Cardiac muscle cell (in vitro differentiated cells and primary cell): ENCODE measurements at regions not wholly inside any gene's neighbourhood (a gene's known extent, or its start where the extent isn't known, plus 50 kb on each side); places are given as distances from the start of the nearest gene placed in this dataset.

Experiments
- DNase-seq, 2 donors: peaks; one replicate each; pipeline versions ENCODE4 v3.0.0 to v3.0.0-alpha.2; 2010 to 2017; ENCODE audit warnings: low read depth in 1 of 2, low spot score in 1 of 2
- H3K27ac ChIP-seq: fragments of 200-600 bp; sonication (generic); 2 replicates; pipeline ENCODE4 v1.5.1; 2016
- H3K27me3 ChIP-seq: fragments of 200-600 bp; sonication (generic); 2 replicates; pipeline ENCODE4 v1.6.0; 2016; ENCODE audit warnings: control low read depth
- H3K36me3 ChIP-seq: fragments of 200-600 bp; sonication (generic); 2 replicates; pipeline ENCODE4 v1.5.1; 2016; ENCODE audit warnings: control low read depth
- H3K4me1 ChIP-seq: fragments of 200-600 bp; sonication (generic); 2 replicates; pipeline ENCODE4 v1.8.1; 2017; ENCODE audit warnings: low read depth, mild to moderate bottlenecking, mixed run types
- H3K4me3 ChIP-seq: fragments of 200-600 bp; sonication (generic); 2 replicates; pipeline ENCODE4 v1.5.1; 2016; ENCODE audit warnings: mild to moderate bottlenecking
- H3K9me3 ChIP-seq: fragments of 200-600 bp; sonication (generic); 2 replicates; pipeline ENCODE4 v1.5.1; 2017; ENCODE audit warnings: low read depth, mild to moderate bottlenecking, control low read depth
- CTCF ChIP-seq: IDR thresholded peaks from 2 replicates; pipeline ENCODE4 v1.5.1; 2012; ENCODE audit warnings: low read depth, mild to moderate bottlenecking, low read length

- no peak for DNase-seq
- TF ChIP-seq CTCF = no peak
Measured at GRCh38 chr2:104050656-104051242, 803.2 kb upstream of the POU3F3 start.

GRCh38 chr2:104051766-104052165, 802.1 kb upstream of the POU3F3 start:
- Histone ChIP-seq H3K27ac (no peak overlapping the region), H3K4me3 (no peak overlapping the region), H3K4me1 (no peaks in the 10 kb centered on the region), H3K9me3 (no peaks in the 10 kb centered on the region), H3K27me3 (no peaks in the 10 kb centered on the region), H3K36me3 (no peaks in the 10 kb centered on the region)
- TF ChIP-seq CTCF = no peak
- DNase-seq = no peak

More at GRCh38 chr2:104050656-104051242, 803.2 kb upstream of the POU3F3 start:
- Histone ChIP-seq H3K27ac (no peak overlapping the region), H3K9me3 (no peaks in the 10 kb centered on the region), H3K4me3 (no peak overlapping the region), H3K4me1 (no peaks in the 10 kb centered on the region), H3K27me3 (no peaks in the 10 kb centered on the region), H3K36me3 (no peaks in the 10 kb centered on the region)

- DNase-seq = no peak
- no peaks in the 10 kb centered on the region for H3K36me3 ChIP-seq
Measured at GRCh38 chr2:104052356-104052755, 801.6 kb upstream of the POU3F3 start.

GRCh38 chr2:104056451-104056850, 797.5 kb upstream of the POU3F3 start:
- no peak for DNase-seq
- no peak overlapping the region for H3K27ac ChIP-seq
- no peak for TF ChIP-seq CTCF
- H3K9me3 ChIP-seq = no peaks in the 10 kb centered on the region
- H3K4me1 ChIP-seq = no peaks in the 10 kb centered on the region
- H3K27me3 ChIP-seq = no peaks in the 10 kb centered on the region
- H3K4me3 ChIP-seq = no peak overlapping the region
- H3K36me3 ChIP-seq = no peaks in the 10 kb centered on the region

More at GRCh38 chr2:104052356-104052755, 801.6 kb upstream of the POU3F3 start:
- no peak overlapping the region for H3K27ac ChIP-seq
- H3K9me3 ChIP-seq = no peaks in the 10 kb centered on the region
- no peak overlapping the region for H3K4me3 ChIP-seq
- TF ChIP-seq CTCF = no peak
- no peaks in the 10 kb centered on the region for H3K4me1 ChIP-seq
- no peaks in the 10 kb centered on the region for H3K27me3 ChIP-seq

GRCh38 chr2:104068665-104069064, 785.2 kb upstream of the POU3F3 start:
- DNase-seq = no peak
- Histone ChIP-seq H3K4me3 (no peak overlapping the region), H3K9me3 (no peaks in the 10 kb centered on the region), H3K4me1 (no peaks in the 10 kb centered on the region), H3K36me3 (no peaks in the 10 kb centered on the region), H3K27me3 (no peaks in the 10 kb centered on the region), H3K27ac (no peak overlapping the region)
- no peak for TF ChIP-seq CTCF
